ENCODE measurements at regions not wholly inside any gene's neighbourhood (a gene's known extent, or its start where the extent isn't known, plus 50 kb on each side); places are given as distances from the start of the nearest gene placed in this dataset.

DNA sequence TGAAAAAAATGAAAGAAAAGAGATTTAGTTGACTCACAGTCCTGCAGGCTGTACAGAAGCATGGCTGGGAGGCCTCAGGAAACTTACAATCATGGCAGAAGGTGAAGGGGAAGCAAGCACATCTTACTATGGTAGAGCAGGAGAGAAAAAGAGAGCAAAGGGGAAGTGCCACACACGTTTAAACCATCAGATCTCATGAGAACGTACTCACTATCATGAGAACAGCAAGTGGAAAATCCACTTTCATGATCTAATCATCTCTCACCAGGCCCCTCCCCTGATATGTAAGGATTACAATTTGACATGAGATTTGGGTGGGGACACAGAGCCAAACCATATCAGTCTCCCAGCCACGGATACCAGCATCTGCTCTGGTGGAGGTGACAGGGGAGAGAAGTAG, 50.8 kb upstream of the CPOX start:
- Mint-ChIP-seq H3K27ac (no peak overlapping the region), H3K36me3 (ENCODE audit: low read depth) (no peaks in the 10 kb centered on the region), H3K9me3 (ENCODE audit: low read depth) (no peaks in the 10 kb centered on the region), H3K4me3 (no peak overlapping the region), H3K4me1 (no peaks in the 10 kb centered on the region), H3K27me3 (no peaks in the 10 kb centered on the region)
- no peak for ATAC-seq
- intact Hi-C loops (cut with DNase I, micrococcal nuclease), result no loop called here
- ChIA-PET CTCF (no interaction called here), POLR2A (no interaction called here)
- DNase-seq, result no peak

DNA sequence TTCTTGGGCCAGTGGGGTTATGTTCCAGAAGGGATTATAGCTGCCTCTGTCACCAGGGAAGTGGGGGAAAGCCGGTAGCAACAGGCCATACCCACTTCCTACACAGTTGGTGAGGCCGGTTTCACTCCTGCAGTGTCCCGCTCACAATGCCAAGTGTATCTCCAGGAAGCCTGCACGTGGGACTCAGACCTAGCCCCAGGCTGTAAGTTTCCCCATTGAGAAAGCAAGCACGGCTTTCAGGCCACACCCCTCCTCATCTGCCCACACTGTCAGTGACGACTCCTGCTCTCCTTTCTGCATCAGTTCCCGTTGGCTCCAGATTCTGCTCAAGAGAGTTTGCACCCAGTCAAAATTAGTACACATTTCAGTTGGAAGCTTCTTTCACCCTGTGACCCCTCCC, 51.6 kb upstream of the CPOX start:
- Mint-ChIP-seq H3K4me3 (no peak overlapping the region), H3K36me3 (ENCODE audit: low read depth) (no peaks in the 10 kb centered on the region), H3K27ac (no peak overlapping the region), H3K9me3 (ENCODE audit: low read depth) (no peaks in the 10 kb centered on the region), H3K27me3 (peaks cover 2% of the 10 kb centered on the region), H3K4me1 (no peaks in the 10 kb centered on the region)
- ATAC-seq, result no peak
- peak; percentile 9 for DNase-seq
- ChIA-PET CTCF (interaction anchor here (1.6 kb wide), 1 partner anchor 43 kb away, joined by 4 read pairs; no protein-coding TSS in a partner anchor), POLR2A (interaction anchor here (0.8 kb wide), 1 partner anchor 17 kb away, joined by 3 read pairs; no protein-coding TSS in a partner anchor)
- intact Hi-C loops (cut with DNase I, micrococcal nuclease), result no loop called here

DNA sequence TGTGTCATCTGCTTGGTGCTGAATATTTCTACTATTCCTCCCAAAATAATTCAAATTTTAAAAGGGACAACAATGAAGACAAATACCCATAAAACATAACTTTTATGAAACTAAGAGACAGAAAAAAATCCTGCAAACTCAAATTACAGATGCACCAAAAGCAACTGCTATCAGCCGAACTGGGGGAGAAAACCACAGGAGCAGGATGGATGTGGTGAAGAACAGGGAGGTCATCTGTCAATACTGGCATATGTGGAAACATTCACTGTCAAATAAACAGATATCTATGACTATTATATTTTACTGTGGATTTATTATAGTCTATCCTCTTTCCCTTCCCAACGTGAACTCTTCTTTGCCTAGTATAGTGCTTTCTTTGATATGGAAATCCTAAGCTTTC, 53.3 kb upstream of the CPOX start:
- ChIA-PET POLR2A (no interaction called here), CTCF (interaction anchor here (0.9 kb wide), 1 partner anchor 11 kb away, joined by 3 read pairs; no protein-coding TSS in a partner anchor)
- H3K36me3 Mint-ChIP-seq (ENCODE audit: low read depth), result no peaks in the 10 kb centered on the region
- H3K9me3 Mint-ChIP-seq (ENCODE audit: low read depth), result no peaks in the 10 kb centered on the region
- peaks cover 11% of the 10 kb centered on the region for H3K4me1 Mint-ChIP-seq
- intact Hi-C loops (cut with DNase I, micrococcal nuclease), result no loop called here
- H3K27ac Mint-ChIP-seq, result no peak overlapping the region
- H3K27me3 Mint-ChIP-seq, result peaks cover 6% of the 10 kb centered on the region
- no peak overlapping the region for H3K4me3 Mint-ChIP-seq
- ATAC-seq, result no peak
- no peak for DNase-seq

DNA sequence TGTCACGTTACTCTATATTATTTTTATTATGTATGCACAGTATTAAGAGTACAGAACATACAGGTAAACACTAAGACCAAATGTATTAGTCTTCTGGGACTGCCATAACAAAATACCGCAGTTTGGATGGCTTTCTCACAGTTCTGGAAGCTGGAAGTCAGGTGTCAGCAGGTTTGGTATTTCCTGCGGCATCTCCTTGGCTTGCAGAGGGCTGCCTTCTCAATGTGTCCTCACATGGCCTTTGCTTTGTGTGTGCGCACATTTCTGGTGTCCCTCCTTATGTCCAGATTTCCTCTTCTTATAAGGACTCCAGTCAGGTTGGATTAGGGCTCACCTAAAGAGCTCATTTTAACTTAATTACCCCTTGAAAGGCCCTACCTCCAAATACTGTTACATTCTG, 53.8 kb upstream of the CPOX start:
- no peaks in the 10 kb centered on the region for H3K9me3 Mint-ChIP-seq (ENCODE audit: low read depth)
- no peak overlapping the region for H3K4me3 Mint-ChIP-seq
- CTCF ChIA-PET, result interaction anchor here (0.6 to 0.9 kb wide), 2 partner anchors 11 to 37 kb away, joined by 3 read pairs; no protein-coding TSS in a partner anchor
- peaks cover 6% of the 10 kb centered on the region for H3K27me3 Mint-ChIP-seq
- DNase-seq, result no peak
- ATAC-seq, result no peak
- no peaks in the 10 kb centered on the region for H3K36me3 Mint-ChIP-seq (ENCODE audit: low read depth)
- peaks cover 15% of the 10 kb centered on the region for H3K4me1 Mint-ChIP-seq
- POLR2A ChIA-PET, result no interaction called here
- intact Hi-C loops (cut with DNase I, micrococcal nuclease), result no loop called here
- H3K27ac Mint-ChIP-seq, result no peak overlapping the region

DNA sequence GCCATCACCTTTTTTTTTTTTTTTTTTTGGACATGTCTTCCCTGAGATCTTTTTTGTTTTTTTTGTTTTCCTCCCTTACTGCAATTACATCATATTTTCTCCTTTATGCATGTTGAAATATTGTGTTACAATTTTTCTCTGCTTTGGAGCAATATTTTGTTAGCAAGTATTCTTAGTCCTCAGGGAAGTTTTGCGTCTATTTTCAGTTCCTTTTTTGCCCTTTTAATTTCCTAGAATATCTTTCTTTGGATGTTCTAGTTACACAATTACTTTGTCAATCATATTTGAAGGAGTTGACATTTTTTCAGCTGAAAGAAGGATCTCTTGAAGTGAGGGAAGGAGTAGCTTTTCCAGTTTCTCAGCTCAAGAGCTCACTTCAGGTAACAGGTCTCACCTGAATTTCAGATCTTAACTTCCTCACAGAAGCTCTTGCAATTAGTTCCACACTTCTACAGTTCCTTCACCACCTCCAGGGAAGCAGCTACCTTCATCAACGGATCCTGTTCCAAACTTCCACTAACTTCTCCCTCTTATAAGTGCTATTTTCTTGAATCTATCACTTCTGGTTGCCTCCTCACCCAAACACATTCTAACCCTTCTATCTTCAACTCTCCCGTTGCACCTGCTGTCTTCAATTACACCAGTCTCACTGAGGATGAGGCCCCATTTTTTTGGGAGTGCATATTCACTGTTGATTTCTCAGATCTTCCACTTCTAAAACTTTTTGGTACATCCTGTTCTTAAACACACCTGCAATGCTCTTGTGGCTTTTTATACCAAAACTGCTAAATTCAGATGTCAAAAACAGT, 57.8 kb upstream of the CPOX start:
- DNase-seq (no peak), ATAC-seq (no peak)
- Mint-ChIP-seq H3K4me3 (no peak overlapping the region), H3K36me3 (ENCODE audit: low read depth) (no peaks in the 10 kb centered on the region), H3K9me3 (ENCODE audit: low read depth) (no peaks in the 10 kb centered on the region), H3K27ac (no peak overlapping the region), H3K4me1 (peaks cover 15% of the 10 kb centered on the region), H3K27me3 (peaks cover 6% of the 10 kb centered on the region)
- intact Hi-C loops (cut with DNase I, micrococcal nuclease), result no loop called here
- CTCF ChIA-PET, result no interaction called here
- POLR2A ChIA-PET, result no interaction called here

DNA sequence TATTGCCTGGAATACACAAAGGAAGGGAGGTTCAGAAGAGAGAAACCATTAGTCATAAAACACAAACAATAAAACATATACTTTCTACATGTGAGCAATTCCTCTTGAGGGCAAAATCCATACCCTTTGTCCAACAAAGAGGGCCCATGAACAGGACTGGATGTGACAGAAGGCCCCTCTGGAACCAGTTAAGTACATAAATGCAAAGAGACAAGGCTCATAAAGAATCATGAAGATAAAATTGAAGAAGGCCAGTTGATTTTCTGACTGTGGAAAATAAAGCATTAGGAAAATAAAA, 58.3 kb upstream of the CPOX start:
- no peaks in the 10 kb centered on the region for H3K9me3 Mint-ChIP-seq (ENCODE audit: low read depth)

DNA sequence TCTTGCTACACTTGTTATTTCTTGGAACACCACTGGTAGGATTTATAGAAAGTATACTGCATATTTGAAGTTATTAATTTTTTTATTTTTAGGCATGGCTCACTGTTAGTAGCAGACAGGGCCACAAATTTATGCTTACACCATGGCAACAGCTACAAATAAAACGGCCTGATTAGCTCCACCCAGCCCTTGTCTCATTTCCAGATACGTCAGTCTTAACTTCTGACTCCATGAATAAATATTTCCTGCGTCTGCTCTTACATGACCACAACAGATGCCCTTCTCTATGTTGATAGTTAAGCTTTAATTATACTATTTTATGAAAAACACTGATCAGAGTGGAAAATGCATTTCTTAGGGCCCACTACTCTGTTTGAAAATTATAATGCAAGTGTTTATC, 62.3 kb upstream of the CPOX start:
- intact Hi-C loops (cut with DNase I, micrococcal nuclease), result loop anchor here in 1 of 2 experiments (2.0 to 5.0 kb wide), 2 partner anchors 53 to 323 kb away; no protein-coding TSS in a partner anchor
- DNase-seq, result no peak
- Mint-ChIP-seq H3K36me3 (ENCODE audit: low read depth) (no peaks in the 10 kb centered on the region), H3K9me3 (ENCODE audit: low read depth) (no peaks in the 10 kb centered on the region), H3K27me3 (peaks cover 20% of the 10 kb centered on the region), H3K4me1 (peaks cover 17% of the 10 kb centered on the region), H3K27ac (no peak overlapping the region), H3K4me3 (no peak overlapping the region)
- no peak for ATAC-seq
- CTCF ChIA-PET, result interaction anchor here (1.4 kb wide), 1 partner anchor 54 kb away, joined by 6 read pairs; no protein-coding TSS in a partner anchor
- POLR2A ChIA-PET, result no interaction called here

More for the DNA sequence above, 58.3 kb upstream of the CPOX start:
- H3K4me3 Mint-ChIP-seq, result no peak overlapping the region
- no peak overlapping the region for H3K27ac Mint-ChIP-seq
- ChIA-PET CTCF (no interaction called here), POLR2A (no interaction called here)
- no peaks in the 10 kb centered on the region for H3K36me3 Mint-ChIP-seq (ENCODE audit: low read depth)
- DNase-seq (no peak), ATAC-seq (no peak)
- intact Hi-C loops (cut with DNase I, micrococcal nuclease), result no loop called here
- H3K27me3 Mint-ChIP-seq, result peaks cover 6% of the 10 kb centered on the region
- peaks cover 15% of the 10 kb centered on the region for H3K4me1 Mint-ChIP-seq

DNA sequence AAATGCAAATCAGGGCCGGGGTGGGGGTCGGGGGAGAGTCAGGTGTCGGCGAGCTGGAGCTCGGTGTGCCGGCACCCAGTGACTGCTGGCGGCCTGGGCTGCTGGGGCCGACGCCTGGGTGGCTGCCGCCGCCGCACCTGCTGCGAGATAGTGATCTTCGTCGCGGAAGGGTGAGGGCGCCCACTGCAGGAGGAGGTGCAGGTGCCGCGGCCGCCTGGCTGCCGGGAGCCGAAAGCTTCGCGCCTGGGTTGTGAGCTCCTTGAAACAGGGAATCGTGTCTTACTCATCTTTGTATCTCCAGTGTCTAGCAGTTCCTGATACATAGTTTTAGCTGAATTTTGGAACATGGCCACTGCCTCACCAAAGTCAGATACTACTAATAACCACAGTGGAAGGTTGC, 64.0 kb upstream of the CPOX start:
- intact Hi-C loops (cut with DNase I, micrococcal nuclease), result loop anchor here (1.0 to 5.0 kb wide), 4 partner anchors 55 to 618 kb away; no protein-coding TSS in a partner anchor
- peaks cover 16% of the 10 kb centered on the region for H3K27me3 Mint-ChIP-seq
- H3K36me3 Mint-ChIP-seq (ENCODE audit: low read depth), result no peaks in the 10 kb centered on the region
- ChIA-PET CTCF (interaction anchor here (0.6 to 2.9 kb wide), 9 partner anchors 9 to 499 kb away, joined by 3 to 16 read pairs (median 6); partner anchors contain the start of gene CPOX), POLR2A (no interaction called here)
- DNase-seq (peak; percentile 79), ATAC-seq (peak; percentile 88)
- no peak overlapping the region for H3K4me3 Mint-ChIP-seq
- no peak overlapping the region for H3K27ac Mint-ChIP-seq
- H3K9me3 Mint-ChIP-seq (ENCODE audit: low read depth), result no peaks in the 10 kb centered on the region
- peaks cover 3% of the 10 kb centered on the region for H3K4me1 Mint-ChIP-seq

DNA sequence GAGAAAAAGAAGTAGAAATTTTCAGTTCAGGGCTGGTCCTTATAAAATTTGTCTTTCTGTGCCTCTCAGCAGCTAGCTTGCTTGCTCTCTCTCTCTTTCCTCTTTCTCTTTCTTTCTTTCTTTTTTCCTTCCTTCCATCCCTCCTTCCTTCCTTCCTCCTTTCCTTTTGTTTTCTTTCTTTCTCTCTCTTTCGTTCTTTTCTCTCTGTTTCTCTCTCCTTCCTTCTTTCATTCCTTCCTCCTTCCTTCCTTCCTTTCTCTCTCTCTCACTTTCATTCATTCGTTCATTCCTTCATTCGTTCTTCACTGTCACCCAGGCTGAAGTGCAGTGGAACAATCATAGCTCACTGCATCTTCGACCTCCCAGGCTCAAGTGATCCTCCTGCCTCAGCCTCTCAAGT, 69.3 kb upstream of the CPOX start:
- intact Hi-C loops (cut with DNase I, micrococcal nuclease), result no loop called here
- POLR2A ChIA-PET, result no interaction called here
- peaks cover under 1% of the 10 kb centered on the region for H3K4me1 Mint-ChIP-seq
- H3K27ac Mint-ChIP-seq, result no peak overlapping the region
- no peak for ATAC-seq
- no peak for DNase-seq
- peaks cover 13% of the 10 kb centered on the region for H3K27me3 Mint-ChIP-seq
- no peak overlapping the region for H3K4me3 Mint-ChIP-seq
- no peaks in the 10 kb centered on the region for H3K36me3 Mint-ChIP-seq (ENCODE audit: low read depth)
- no peaks in the 10 kb centered on the region for H3K9me3 Mint-ChIP-seq (ENCODE audit: low read depth)
- CTCF ChIA-PET, result no interaction called here

DNA sequence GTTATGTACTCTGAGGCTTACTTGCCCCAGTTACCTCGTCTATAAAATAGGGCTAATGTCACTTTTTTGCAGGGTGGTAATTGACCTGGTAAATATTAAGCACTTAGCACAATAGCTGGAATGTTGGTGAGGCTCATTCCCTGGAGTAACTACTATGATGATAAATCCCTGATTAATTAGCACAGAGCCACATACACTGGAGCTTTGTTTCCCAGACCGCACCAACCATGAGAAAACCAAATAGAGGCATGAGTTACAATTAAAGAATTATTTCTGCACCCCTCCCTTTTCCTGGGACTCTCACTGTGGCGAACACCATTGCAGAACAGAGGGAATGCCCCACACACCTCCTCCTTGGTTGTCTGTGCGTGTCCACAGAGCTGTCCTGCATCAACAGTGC, 76.6 kb upstream of the CPOX start:
- Mint-ChIP-seq H3K4me1 (no peaks in the 10 kb centered on the region), H3K36me3 (ENCODE audit: low read depth) (no peaks in the 10 kb centered on the region), H3K27ac (no peak overlapping the region), H3K4me3 (no peak overlapping the region), H3K9me3 (ENCODE audit: low read depth) (no peaks in the 10 kb centered on the region), H3K27me3 (no peaks in the 10 kb centered on the region)
- POLR2A ChIA-PET, result no interaction called here
- DNase-seq (no peak), ATAC-seq (no peak)
- CTCF ChIA-PET, result interaction anchor here (0.6 to 2.6 kb wide), 2 partner anchors 68 to 1976 kb away, joined by 3 to 11 read pairs; no protein-coding TSS in a partner anchor
- intact Hi-C loops (cut with DNase I, micrococcal nuclease), result no loop called here

DNA sequence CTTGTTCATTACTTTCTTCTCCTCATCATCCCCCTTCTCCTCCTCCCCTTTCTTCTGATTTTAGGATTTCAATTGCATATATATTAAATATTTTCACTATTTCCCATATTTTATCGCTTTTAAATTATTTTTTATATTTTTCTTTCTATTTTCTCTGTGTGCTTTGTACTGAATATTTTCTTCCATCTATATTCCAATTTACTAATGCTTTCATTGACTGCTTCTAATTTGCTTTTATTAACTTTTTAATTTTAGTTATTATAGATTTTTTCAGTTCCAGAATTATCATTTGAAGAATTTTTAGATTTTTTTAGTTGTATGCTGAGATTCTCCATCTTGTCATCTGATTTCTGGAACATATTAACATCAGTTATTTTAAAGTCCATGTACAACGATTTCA, 83.2 kb upstream of the ST3GAL6 start:
- no peak for DNase-seq
- ChIA-PET CTCF (no interaction called here), POLR2A (no interaction called here)
- Mint-ChIP-seq H3K9me3 (ENCODE audit: low read depth) (no peaks in the 10 kb centered on the region), H3K4me1 (no peaks in the 10 kb centered on the region), H3K4me3 (no peak overlapping the region), H3K36me3 (ENCODE audit: low read depth) (no peaks in the 10 kb centered on the region), H3K27ac (no peak overlapping the region), H3K27me3 (peaks cover 5% of the 10 kb centered on the region)
- no peak for ATAC-seq
- intact Hi-C loops (cut with DNase I, micrococcal nuclease), result no loop called here

DNA sequence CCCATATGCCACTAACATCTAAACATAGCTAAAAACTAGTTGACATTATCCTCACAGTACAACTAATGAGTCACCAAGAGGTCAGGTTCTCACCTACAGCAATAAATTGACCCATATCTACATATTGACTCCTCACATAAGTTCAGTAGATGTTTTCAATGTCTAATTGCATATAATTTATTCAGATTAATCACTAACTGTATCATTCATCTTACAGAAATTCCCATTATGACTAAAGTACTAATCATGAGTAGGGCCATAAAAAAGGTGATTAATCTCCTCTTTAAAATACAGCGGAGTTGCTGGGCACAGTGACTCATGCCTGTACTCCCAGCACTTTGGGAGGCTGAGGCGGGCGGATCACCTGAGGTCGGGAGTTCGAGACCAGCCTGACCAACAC, 82.4 kb upstream of the ST3GAL6 start:
- intact Hi-C loops (cut with DNase I, micrococcal nuclease), result no loop called here

More for the DNA sequence above, 82.4 kb upstream of the ST3GAL6 start:
- no peak for ATAC-seq
- no peak overlapping the region for H3K27ac Mint-ChIP-seq
- H3K4me1 Mint-ChIP-seq, result no peaks in the 10 kb centered on the region
- no peaks in the 10 kb centered on the region for H3K9me3 Mint-ChIP-seq (ENCODE audit: low read depth)
- ChIA-PET POLR2A (no interaction called here), CTCF (no interaction called here)
- H3K36me3 Mint-ChIP-seq (ENCODE audit: low read depth), result no peaks in the 10 kb centered on the region
- H3K27me3 Mint-ChIP-seq, result peaks cover 5% of the 10 kb centered on the region
- no peak for DNase-seq
- no peak overlapping the region for H3K4me3 Mint-ChIP-seq
